Renal cortex interstitium (tissue), 11 donors: ENCODE measurements at regions not wholly inside any gene's neighbourhood (a gene's known extent, or its start where the extent isn't known, plus 50 kb on each side); places are given as distances from the start of the nearest gene placed in this dataset.

Source experiments
- DNase-seq, 11 donors: peaks; one replicate each; pipeline ENCODE4 v3.0.0-alpha.2; 2013; ENCODE audit warnings: low read depth in 9 of 11, low spot score in 4 of 11; ENCODE audit errors: extremely low read depth in 1 of 11

GRCh38 chr22:49331223-49331815, 496.4 kb downstream of the BRD1 start:
- DNase-seq, result no peak

GRCh38 chr22:49330421-49331222, 497.1 kb downstream of the BRD1 start:
- DNase-seq, result no peak

DNA sequence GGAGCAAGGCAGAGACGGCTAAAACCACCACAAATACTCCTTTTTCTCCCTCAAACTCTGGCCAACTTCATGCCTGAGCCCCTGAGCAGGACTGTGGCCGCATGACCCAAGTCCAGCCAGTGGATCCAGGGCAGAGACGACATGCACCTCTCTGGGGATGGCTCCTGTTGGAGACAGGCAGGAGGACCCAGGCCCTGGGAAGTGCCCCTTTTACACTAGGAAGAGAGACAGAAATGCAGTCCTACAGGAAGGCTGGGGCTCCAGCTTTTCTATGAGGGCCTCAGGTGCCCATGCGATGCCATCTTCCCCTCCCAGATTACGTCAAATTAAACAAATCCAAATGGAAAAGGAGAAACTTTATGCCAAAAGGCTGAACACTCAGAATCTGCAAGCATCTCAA, 498.0 kb downstream of the BRD1 start:
- no peak for DNase-seq

- DNase-seq, result no peak
Measured at GRCh38 chr22:49328630-49329405, 498.9 kb downstream of the BRD1 start.

GRCh38 chr22:49328118-49328475, 499.6 kb downstream of the BRD1 start:
- no peak for DNase-seq

- DNase-seq, result no peak
Measured at GRCh38 chr22:49327411-49328117, 500.1 kb downstream of the BRD1 start.

- DNase-seq, result no peak
Measured at GRCh38 chr22:49326558-49326957, 501.1 kb downstream of the BRD1 start.

DNA sequence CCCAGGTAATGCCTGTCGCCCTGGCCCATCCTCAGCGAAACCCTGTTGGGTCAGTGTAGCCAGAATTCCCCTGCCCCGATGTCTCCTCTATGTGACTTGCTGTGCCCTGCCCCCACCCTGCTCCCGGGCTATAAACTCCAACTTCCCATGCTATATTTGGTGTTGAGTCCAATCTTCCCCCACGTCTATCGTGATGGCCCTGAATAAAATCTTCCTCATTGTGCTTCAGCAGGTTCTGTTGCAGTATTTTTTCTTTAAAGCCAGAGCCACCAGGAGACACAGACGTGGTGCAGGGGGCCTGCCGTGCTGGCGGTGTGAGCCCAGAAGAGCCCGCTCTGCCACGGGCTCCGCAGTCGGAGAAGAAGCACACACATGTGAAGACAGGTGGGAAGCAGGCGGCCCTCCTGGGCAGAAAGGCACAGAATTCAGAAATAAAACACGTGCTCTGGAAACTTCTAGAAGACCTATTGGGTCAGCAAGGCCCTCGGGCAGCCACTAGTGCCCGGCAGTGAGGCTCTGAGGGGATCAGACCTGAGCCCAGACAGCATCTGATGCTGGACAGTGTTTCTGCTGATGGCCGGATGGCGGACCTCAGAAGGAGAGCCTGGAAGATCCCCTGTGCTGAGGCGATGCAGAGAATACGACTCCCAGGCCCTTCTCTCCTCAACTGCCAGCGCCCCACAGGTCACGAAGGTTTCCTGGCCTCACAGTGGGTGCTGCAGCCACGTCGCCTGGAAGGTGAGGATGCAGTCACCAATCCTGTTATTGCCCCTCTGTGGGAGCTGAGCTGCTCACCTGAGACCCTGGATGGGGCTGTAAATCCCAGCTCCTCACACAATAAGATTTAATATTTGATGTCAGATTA, 501.9 kb downstream of the BRD1 start:
- no peak for DNase-seq

- DNase-seq, result no peak
Measured at GRCh38 chr22:49324527-49325491, 502.9 kb downstream of the BRD1 start.

- DNase-seq, result no peak
Measured at GRCh38 chr22:49323751-49324415, 503.8 kb downstream of the BRD1 start.

DNA sequence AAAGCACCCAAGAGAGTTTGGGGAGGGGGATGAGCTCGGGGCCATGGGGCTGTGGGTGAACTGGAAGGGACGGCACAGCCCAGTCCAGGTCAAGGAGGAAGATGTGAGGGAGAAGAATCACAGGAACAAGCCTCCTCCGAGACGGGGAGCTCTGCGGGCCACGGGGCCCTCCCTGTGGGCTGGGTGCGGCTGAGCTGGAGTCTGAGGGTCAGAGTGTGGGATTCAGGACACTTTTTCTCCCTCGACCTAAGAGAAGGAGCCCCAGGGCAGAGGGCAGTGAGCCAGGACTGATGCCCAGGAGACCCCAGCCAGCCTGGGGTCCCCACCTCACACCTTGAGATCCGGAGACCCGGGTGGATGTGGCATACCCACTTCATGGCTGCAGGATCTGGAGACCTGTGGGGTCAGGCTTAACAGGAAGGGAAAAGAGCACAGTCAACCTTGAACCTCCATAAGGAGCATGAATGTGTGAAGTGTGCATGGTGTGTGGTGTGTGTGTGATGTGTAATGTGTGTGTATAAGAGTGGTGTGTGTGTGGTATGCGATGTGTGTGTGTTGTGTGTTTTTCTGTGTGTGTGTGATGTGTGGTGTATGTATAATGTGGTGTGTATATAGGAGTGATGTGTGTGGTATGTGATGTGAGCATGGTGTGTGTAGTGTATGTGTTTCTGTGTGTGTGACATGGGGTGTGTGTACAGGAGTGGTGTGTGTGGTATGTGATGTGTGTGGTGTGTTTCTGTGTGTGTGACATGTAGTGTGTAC, 504.6 kb downstream of the BRD1 start:
- no peak for DNase-seq

DNA sequence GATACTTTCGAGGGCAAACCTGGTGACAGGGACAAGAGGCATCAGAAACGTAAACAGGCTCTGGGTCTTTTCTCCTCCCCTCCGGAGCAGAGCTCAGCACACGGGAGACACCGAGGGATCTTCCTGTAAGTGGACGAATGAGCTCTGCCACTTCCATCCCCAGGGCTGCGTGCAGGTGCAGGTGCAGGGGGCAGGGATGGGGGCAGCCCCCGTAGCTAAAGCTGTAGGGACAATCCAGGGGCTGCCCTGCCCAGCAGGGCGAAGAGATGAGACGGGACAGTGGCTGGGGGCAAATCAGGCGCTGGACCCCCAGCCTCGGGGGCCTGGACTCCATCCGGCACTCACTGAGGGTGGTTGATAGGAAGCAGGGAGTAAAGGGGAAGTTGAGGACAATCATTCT, 505.4 kb downstream of the BRD1 start:
- DNase-seq, result no peak

DNA sequence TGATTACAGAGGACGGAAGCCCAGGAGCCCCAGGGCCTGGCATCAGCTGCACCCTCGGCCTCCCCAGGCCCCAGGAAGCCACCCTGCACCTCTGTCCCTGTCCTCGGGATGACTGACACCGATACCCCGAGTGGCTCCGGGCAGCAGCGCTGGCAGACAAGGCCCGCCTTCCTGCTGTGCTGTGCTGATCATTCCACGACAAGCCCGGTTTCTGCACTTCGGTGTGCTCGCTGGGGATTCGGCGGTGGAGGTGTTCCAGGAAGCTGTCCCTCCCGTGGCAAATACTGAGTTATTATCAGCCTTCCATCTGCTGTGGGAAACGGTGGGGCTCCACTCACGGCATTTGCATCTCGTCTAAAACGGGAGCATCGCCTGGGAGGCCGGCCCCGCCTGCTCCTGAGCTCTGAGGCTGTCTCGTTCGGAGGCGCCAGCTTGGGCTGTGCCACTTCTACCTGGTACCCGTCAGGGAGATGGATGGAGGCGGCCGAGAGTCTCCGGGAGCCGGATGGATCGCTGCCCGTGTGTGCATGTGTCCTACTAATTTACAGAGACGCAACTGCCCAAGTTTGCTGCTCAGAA, 506.1 kb downstream of the BRD1 start:
- DNase-seq, result no peak

- DNase-seq, result no peak
Measured at GRCh38 chr22:49320714-49321476, 506.8 kb downstream of the BRD1 start.

DNA sequence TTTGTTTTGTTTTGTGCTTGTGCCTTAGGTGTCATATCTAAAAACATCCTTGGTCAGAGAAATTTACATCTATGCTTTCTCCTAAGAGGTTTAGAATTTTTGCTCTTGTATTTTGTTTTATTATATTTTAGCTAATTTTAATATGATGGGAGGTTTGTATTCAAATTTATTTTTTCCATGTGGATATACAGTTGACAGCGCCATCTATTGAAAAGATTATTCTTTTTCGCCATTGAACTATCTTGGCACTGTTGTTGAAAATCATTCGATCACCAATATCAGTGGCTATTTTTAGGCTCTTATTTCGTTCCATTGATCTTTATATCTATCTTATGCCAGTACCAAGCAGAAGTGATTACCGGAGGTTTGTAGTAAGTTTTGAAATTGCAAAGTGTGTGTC, 510.3 kb downstream of the BRD1 start:
- DNase-seq, result no peak
